ENCODE measurements at regions not wholly inside any gene's neighbourhood (a gene's known extent, or its start where the extent isn't known, plus 50 kb on each side); places are given as distances from the start of the nearest gene placed in this dataset.

DNA sequence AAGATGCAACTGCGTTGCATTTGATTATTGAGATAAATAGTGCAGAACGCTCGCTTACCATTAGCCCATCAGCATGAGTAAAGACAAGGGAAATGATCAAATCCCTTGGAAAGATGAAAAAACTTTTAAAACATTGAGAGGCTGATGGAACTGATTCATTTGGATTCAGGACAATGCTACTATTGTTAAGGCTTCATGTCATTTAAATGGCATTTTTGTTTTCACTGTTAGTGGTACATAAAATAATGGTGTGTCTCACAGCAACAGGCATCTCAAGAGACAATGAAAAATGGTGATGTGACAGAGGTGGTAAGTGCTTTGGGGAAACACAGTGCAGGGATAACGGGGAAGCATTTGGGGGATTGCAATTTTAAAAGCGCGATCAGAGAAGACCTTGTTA, 159.7 kb upstream of the KCNG1 start:
- no peak overlapping the region for H3K27ac ChIP-seq
- no peaks in the 10 kb centered on the region for H3K9me3 ChIP-seq
- H3K36me3 ChIP-seq: no peaks in the 10 kb centered on the region
- DNase-seq (ENCODE audit: low spot score): no peak
- intact Hi-C loops (cut with DNase I): no loop called here
- H3K4me1 ChIP-seq (replicated peaks): no peaks in the 10 kb centered on the region
- TF ChIP-seq POLR2A (IDR thresholded peaks at IDR 0.05): no peak
- TF ChIP-seq POLR2AphosphoS5 (IDR thresholded peaks at IDR 0.05): no peak
- TF ChIP-seq, protein P1, sequence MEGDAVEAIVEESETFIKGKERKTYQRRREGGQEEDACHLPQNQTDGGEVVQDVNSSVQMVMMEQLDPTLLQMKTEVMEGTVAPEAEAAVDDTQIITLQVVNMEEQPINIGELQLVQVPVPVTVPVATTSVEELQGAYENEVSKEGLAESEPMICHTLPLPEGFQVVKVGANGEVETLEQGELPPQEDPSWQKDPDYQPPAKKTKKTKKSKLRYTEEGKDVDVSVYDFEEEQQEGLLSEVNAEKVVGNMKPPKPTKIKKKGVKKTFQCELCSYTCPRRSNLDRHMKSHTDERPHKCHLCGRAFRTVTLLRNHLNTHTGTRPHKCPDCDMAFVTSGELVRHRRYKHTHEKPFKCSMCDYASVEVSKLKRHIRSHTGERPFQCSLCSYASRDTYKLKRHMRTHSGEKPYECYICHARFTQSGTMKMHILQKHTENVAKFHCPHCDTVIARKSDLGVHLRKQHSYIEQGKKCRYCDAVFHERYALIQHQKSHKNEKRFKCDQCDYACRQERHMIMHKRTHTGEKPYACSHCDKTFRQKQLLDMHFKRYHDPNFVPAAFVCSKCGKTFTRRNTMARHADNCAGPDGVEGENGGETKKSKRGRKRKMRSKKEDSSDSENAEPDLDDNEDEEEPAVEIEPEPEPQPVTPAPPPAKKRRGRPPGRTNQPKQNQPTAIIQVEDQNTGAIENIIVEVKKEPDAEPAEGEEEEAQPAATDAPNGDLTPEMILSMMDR (IDR thresholded peaks at IDR 0.05): no peak
- no peaks in the 10 kb centered on the region for H3K27me3 ChIP-seq (replicated peaks; ENCODE audit: insufficient read depth)
- H3K4me3 ChIP-seq: no peak overlapping the region
- WGBS: 71% methylated on average over 6 of the region's 6 CpGs

- intact Hi-C loops (cut with DNase I): no loop called here
- 72% methylated on average over 3 of the region's 3 CpGs for WGBS
- no peaks in the 10 kb centered on the region for H3K36me3 ChIP-seq
- DNase-seq (ENCODE audit: low spot score): no peak
- no peaks in the 10 kb centered on the region for H3K9me3 ChIP-seq
- H3K27ac ChIP-seq: no peak overlapping the region
- no peak overlapping the region for H3K4me3 ChIP-seq
- TF ChIP-seq POLR2A (IDR thresholded peaks at IDR 0.05): no peak
- no peak for TF ChIP-seq POLR2AphosphoS5 (IDR thresholded peaks at IDR 0.05)
- TF ChIP-seq, protein P1 (IDR thresholded peaks at IDR 0.05): no peak
- no peaks in the 10 kb centered on the region for H3K4me1 ChIP-seq (replicated peaks)
- no peaks in the 10 kb centered on the region for H3K27me3 ChIP-seq (replicated peaks; ENCODE audit: insufficient read depth)
Measured at GRCh38 chr20:51178153-51178552, 155.2 kb upstream of the KCNG1 start.

- WGBS: 35% methylated on average over 3 of the region's 3 CpGs
- no peak for DNase-seq (ENCODE audit: low spot score)
Measured at GRCh38 chr20:51176876-51177275, 154.0 kb upstream of the KCNG1 start.

DNA sequence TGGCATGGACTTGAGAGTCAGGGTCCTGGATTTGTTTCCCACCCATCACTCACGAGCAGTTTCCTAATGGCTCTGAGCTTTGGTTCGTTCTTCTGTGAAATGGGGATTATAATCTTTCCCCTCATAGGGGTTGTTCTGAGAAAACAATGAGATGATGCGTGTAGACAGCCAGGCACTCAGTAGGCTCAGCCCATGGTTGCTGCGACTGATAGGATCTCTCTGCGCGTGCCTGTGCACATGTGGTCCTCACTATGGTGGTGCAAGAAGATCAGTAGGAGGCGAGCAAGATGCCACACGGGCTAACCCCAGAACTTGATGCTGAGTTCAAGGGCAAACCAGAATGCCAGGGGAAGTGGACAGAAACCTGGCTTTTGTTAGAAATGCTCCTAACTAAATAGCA, 153.5 kb upstream of the KCNG1 start:
- H3K27me3 ChIP-seq (replicated peaks; ENCODE audit: insufficient read depth): no peaks in the 10 kb centered on the region
- no peak overlapping the region for H3K4me3 ChIP-seq
- H3K27ac ChIP-seq: no peak overlapping the region
- DNase-seq (ENCODE audit: low spot score): no peak
- WGBS: 79% methylated on average over 8 of the region's 8 CpGs
- intact Hi-C loops (cut with DNase I): no loop called here
- no peaks in the 10 kb centered on the region for H3K36me3 ChIP-seq
- no peaks in the 10 kb centered on the region for H3K4me1 ChIP-seq (replicated peaks)
- TF ChIP-seq POLR2AphosphoS5 (IDR thresholded peaks at IDR 0.05) (no peak), POLR2A (IDR thresholded peaks at IDR 0.05) (no peak)
- TF ChIP-seq, protein P1 (IDR thresholded peaks at IDR 0.05): no peak
- no peaks in the 10 kb centered on the region for H3K9me3 ChIP-seq

More at GRCh38 chr20:51176876-51177275, 154.0 kb upstream of the KCNG1 start:
- no peaks in the 10 kb centered on the region for H3K4me1 ChIP-seq (replicated peaks)
- no peak for TF ChIP-seq POLR2A (IDR thresholded peaks at IDR 0.05)
- TF ChIP-seq, protein P1 (IDR thresholded peaks at IDR 0.05): no peak
- intact Hi-C loops (cut with DNase I): no loop called here
- H3K4me3 ChIP-seq: no peak overlapping the region
- no peaks in the 10 kb centered on the region for H3K27me3 ChIP-seq (replicated peaks; ENCODE audit: insufficient read depth)
- H3K36me3 ChIP-seq: no peaks in the 10 kb centered on the region
- H3K9me3 ChIP-seq: no peaks in the 10 kb centered on the region
- H3K27ac ChIP-seq: no peak overlapping the region

DNA sequence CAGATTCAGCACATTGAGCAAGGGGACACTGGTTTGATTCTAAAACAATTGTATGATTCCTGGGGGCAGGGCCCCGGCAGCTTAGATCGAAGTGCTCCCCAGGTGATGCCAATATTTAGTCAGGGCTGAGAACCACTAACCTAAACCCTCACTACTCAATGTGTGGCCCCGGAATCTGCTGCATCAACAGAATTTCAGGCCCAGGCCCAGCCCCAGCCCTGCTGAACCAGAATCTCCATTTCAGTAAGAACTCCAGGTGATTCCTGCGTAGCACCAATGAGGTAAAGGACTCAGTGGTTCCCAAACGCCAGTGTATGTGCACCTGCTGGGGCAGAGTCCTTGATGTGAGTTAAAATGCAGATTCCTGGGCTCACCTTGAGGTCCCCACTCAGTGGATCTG, 152.8 kb upstream of the KCNG1 start:
- no peak for DNase-seq (ENCODE audit: low spot score)
- 91% methylated on average over 5 of the region's 5 CpGs for WGBS
- TF ChIP-seq POLR2AphosphoS5 (IDR thresholded peaks at IDR 0.05): no peak
- TF ChIP-seq POLR2A (IDR thresholded peaks at IDR 0.05): no peak
- TF ChIP-seq, protein P1 (IDR thresholded peaks at IDR 0.05): no peak
- no peaks in the 10 kb centered on the region for H3K36me3 ChIP-seq
- H3K4me1 ChIP-seq (replicated peaks): no peaks in the 10 kb centered on the region
- H3K9me3 ChIP-seq: no peaks in the 10 kb centered on the region
- H3K27ac ChIP-seq: no peak overlapping the region
- no peaks in the 10 kb centered on the region for H3K27me3 ChIP-seq (replicated peaks; ENCODE audit: insufficient read depth)
- H3K4me3 ChIP-seq: no peak overlapping the region
- intact Hi-C loops (cut with DNase I): no loop called here
